ENCODE measurements at regions not wholly inside any gene's neighbourhood (a gene's known extent, or its start where the extent isn't known, plus 50 kb on each side); places are given as distances from the start of the nearest gene placed in this dataset.

GRCh38 chr13:30129411-30129810 is 177.9 kb downstream of the KATNAL1 start:
- Histone ChIP-seq H3K4me3 (no peak overlapping the region), H3K9me3 (no peaks in the 10 kb centered on the region), H3K27ac (no peak overlapping the region), H3K4me1 (peaks cover 17% of the 10 kb centered on the region), H3K4me2 (no peak overlapping the region)
- ATAC-seq (no peak), FAIRE-seq (no peak), DNase-seq (ENCODE audit: low read depth in 1 of 2, low spot score in 1 of 2) (no peak)
- 91% methylated on average over 2 of the region's 2 CpGs for WGBS (ENCODE audit: missing lambda C conversion rate)
- CTCF ChIA-PET, result interaction anchor here (4.0 kb wide), 1 partner anchor 29 kb away, joined by 38 read pairs; no protein-coding TSS in a partner anchor
- POLR2A ChIA-PET, result no interaction called here
- TF ChIP-seq MAX (IDR thresholded peaks at IDR 0.05) (no peak), KDM1A (IDR thresholded peaks at IDR 0.05; ENCODE audit: low read depth) (no peak), MYC (IDR thresholded peaks at IDR 0.05; ENCODE audit: borderline replicate concordance, low read length) (no peak), PBX3 (IDR thresholded peaks at IDR 0.05) (no peak), TFCP2L1 (CRISPR knock-in tag; IDR thresholded peaks at IDR 0.05) (no peak)

GRCh38 chr13:30128591-30128990 is 178.8 kb downstream of the KATNAL1 start:
- no peak for FAIRE-seq
- ChIA-PET POLR2A (no interaction called here), CTCF (interaction anchor here (6.7 kb wide), 1 partner anchor 14 kb away, joined by 49 read pairs; no protein-coding TSS in a partner anchor)
- Histone ChIP-seq H3K4me2 (no peak overlapping the region), H3K4me3 (no peak overlapping the region), H3K4me1 (peaks cover 17% of the 10 kb centered on the region), H3K27ac (no peak overlapping the region; a peak in 1 of 6 replicates), H3K9me3 (no peaks in the 10 kb centered on the region)
- no peak for TF ChIP-seq PHF8 (IDR thresholded peaks at IDR 0.05; ENCODE audit: borderline replicate concordance, low read depth)
- TF ChIP-seq JUNB (IDR thresholded peaks at IDR 0.05), result no peak
- TF ChIP-seq EP300 (IDR thresholded peaks at IDR 0.05), result no peak
- TF ChIP-seq HOXB13 (CRISPR knock-in tag; IDR thresholded peaks at IDR 0.05; ENCODE audit: low read depth), result no peak
- TF ChIP-seq SMC3 (IDR thresholded peaks at IDR 0.05), result no peak
- no peak for TF ChIP-seq JUN (IDR thresholded peaks at IDR 0.05)
- TF ChIP-seq HOXB5 (CRISPR knock-in tag; IDR thresholded peaks at IDR 0.05), result no peak
- no peak for TF ChIP-seq RFX5 (IDR thresholded peaks at IDR 0.05)
- TF ChIP-seq TFCP2L1 (CRISPR knock-in tag; IDR thresholded peaks at IDR 0.05), result no peak
- TF ChIP-seq MAZ (IDR thresholded peaks at IDR 0.05; ENCODE audit: borderline replicate concordance, low read depth, low read length), result no peak
- TF ChIP-seq NPAS2 (CRISPR knock-in tag; IDR thresholded peaks at IDR 0.05; ENCODE audit: borderline replicate concordance), result no peak
- TF ChIP-seq RCOR1 (IDR thresholded peaks at IDR 0.05; ENCODE audit: low read depth, low read length), result no peak
- TF ChIP-seq NR3C1 (IDR thresholded peaks at IDR 0.05), result no peak
- TF ChIP-seq USF2 (IDR thresholded peaks at IDR 0.05), result no peak
- TF ChIP-seq MAFK (IDR thresholded peaks at IDR 0.05; ENCODE audit: partially characterized antibody), result no peak
- TF ChIP-seq EHMT2 (IDR thresholded peaks at IDR 0.05; ENCODE audit: low read depth), result no peak
- no peak for TF ChIP-seq TP53 (CRISPR knock-in tag; IDR thresholded peaks at IDR 0.05)
- no peak for TF ChIP-seq HEYL (CRISPR knock-in tag; IDR thresholded peaks at IDR 0.05)
- TF ChIP-seq KDM1A (IDR thresholded peaks at IDR 0.05; ENCODE audit: low read depth), result no peak
- TF ChIP-seq RARB (CRISPR knock-in tag; IDR thresholded peaks at IDR 0.05), result no peak
- no peak for ATAC-seq
- DNase-seq (ENCODE audit: low read depth in 1 of 2, low spot score in 1 of 2), result no peak
- WGBS (ENCODE audit: missing lambda C conversion rate), result 52% methylated on average over 2 of the region's 2 CpGs

GRCh38 chr13:30128095-30128494 is 179.3 kb downstream of the KATNAL1 start:
- Histone ChIP-seq H3K27ac (no peak overlapping the region; a peak in 1 of 6 replicates), H3K4me2 (no peak overlapping the region), H3K4me3 (no peak overlapping the region), H3K9me3 (no peaks in the 10 kb centered on the region), H3K4me1 (peaks cover 17% of the 10 kb centered on the region)
- TF ChIP-seq CHD4 (IDR thresholded peaks at IDR 0.05; ENCODE audit: borderline replicate concordance) (no peak), BHLHE40 (IDR thresholded peaks at IDR 0.05; ENCODE audit: low read depth, low read length) (no peak), USF2 (IDR thresholded peaks at IDR 0.05) (no peak), POLR2A (IDR thresholded peaks at IDR 0.05; ENCODE audit: low read length) (no peak), RAD21 (conservative IDR thresholded peaks at IDR 0.05 in 1 of 2, IDR thresholded peaks at IDR 0.05 in 1 of 2) (no peak), EP300 (IDR thresholded peaks at IDR 0.05) (no peak), FOSL2 (IDR thresholded peaks at IDR 0.05) (no peak), FOSL2 (CRISPR knock-in tag; IDR thresholded peaks at IDR 0.05) (no peak), MAX (IDR thresholded peaks at IDR 0.05) (no peak), CBX2 (IDR thresholded peaks at IDR 0.05; ENCODE audit: borderline replicate concordance, low read depth) (no peak)
- POLR2A ChIA-PET, result no interaction called here
- CTCF ChIA-PET, result interaction anchor here (6.7 kb wide), 1 partner anchor 13 kb away, joined by 49 read pairs; no protein-coding TSS in a partner anchor
- no peak for ATAC-seq
- no peak for DNase-seq (ENCODE audit: low read depth in 1 of 2, low spot score in 1 of 2)
- FAIRE-seq, result no peak
- WGBS (ENCODE audit: missing lambda C conversion rate), result 19% methylated on average over 1 of the region's 1 CpG

Measured in A549 (cell line).